Epithelial cell of esophagus (primary cell): ENCODE measurements at regions not wholly inside any gene's neighbourhood (a gene's known extent, or its start where the extent isn't known, plus 50 kb on each side); places are given as distances from the start of the nearest gene placed in this dataset.

Source experiments
- DNase-seq: peaks from one replicate; pipeline ENCODE4 v3.0.0; 2010; ENCODE audit warnings: low read depth
- H3K4me3 ChIP-seq: 2 replicates; pipeline ENCODE4 v1.5.1; 2011; ENCODE audit warnings: mild to moderate bottlenecking, low read length, control low read depth
- TF ChIP-seq, protein P1 (sequence below): IDR thresholded peaks from 2 replicates; pipeline ENCODE4 v1.5.1; 2011; ENCODE audit warnings: low read depth, mild to moderate bottlenecking, low read length, control low read depth, inconsistent platforms; ENCODE audit not compliant: insufficient read depth; ENCODE audit errors: missing control alignments

DNA sequence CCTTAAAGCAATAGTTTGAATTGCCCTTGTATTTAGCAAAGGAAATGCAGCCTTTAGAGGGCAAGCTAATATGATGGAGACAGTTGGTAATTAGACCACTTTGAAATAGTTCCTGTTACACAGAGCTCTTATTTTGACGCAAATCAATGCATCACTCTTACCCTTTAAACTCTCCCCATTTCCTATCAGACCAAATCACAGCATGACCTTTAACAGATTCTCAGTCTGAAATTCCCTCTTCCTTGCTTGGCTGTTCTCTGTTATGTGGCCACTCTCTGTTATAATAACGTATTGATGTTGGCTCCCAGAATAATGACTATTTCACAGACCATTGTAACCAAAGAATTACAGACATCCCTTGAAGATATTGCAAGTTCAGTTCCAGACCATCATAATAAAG lies 66.9 kb upstream of the NGF start:
- DNase-seq = no peak
- TF ChIP-seq, protein P1, sequence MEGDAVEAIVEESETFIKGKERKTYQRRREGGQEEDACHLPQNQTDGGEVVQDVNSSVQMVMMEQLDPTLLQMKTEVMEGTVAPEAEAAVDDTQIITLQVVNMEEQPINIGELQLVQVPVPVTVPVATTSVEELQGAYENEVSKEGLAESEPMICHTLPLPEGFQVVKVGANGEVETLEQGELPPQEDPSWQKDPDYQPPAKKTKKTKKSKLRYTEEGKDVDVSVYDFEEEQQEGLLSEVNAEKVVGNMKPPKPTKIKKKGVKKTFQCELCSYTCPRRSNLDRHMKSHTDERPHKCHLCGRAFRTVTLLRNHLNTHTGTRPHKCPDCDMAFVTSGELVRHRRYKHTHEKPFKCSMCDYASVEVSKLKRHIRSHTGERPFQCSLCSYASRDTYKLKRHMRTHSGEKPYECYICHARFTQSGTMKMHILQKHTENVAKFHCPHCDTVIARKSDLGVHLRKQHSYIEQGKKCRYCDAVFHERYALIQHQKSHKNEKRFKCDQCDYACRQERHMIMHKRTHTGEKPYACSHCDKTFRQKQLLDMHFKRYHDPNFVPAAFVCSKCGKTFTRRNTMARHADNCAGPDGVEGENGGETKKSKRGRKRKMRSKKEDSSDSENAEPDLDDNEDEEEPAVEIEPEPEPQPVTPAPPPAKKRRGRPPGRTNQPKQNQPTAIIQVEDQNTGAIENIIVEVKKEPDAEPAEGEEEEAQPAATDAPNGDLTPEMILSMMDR = no peak

DNA sequence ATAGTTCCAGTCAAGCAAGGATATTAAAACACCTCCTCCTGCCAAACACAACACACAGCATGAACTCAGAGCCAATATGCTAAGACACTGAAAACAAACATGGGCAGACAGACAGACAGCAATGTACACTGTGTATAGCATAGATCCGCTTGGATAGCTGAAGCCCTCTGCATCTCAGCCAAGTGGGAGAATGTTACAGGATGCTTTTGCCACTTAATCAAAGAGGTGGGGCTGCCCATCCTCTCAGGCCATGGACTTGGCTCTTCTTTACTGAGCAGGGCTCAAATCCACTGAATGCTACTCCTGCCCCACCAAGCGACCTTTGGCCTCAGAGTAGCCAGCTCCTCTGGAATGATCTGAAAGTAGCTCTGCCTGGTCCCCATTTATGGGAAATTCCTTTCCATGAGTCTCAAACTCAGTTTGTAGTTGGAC lies 64.7 kb upstream of the NGF start:
- TF ChIP-seq, protein P1 = no peak
- no peak overlapping the region for H3K4me3 ChIP-seq
- DNase-seq = no peak

More for the DNA sequence above, 66.9 kb upstream of the NGF start:
- H3K4me3 ChIP-seq = no peak overlapping the region

DNA sequence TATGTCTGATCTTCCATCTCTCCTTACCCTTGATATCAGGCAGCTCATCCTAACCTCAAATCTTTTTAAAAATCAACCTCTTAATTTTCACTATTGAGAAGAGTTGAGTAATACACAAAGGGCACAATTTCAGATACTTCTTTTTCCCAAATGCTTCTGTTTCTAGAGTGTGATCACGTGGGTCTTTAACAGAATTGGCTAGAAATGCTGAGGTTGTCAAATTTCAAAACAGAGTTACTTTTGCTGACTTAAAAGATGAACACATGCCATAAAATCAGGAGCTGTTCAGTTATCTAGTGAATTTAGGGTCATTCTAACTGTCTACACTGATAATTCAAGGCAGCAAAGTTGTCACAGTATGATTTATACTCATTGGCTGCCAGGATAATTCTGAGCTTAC lies 63.6 kb upstream of the NGF start:
- H3K4me3 ChIP-seq = no peak overlapping the region
- TF ChIP-seq, protein P1 = no peak
- DNase-seq = no peak

DNA sequence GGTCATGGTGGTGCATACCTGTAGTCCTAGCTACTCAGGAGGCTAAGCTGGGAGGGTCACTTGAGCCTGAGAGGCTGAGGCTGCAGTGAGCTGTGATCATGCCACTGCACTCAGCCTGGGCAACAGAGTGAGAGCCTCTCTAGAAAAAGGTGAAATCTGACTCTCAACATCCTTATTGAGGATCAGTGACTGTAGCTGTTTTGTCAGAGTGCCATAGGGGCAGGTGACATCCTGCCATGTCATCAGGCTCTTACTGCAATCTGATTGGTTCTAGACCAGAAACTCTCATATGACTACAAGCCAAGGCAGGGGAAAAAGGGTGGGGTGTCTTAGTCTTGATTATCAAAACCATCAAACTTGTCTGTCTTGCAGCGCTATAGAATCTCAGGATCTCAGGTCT lies 62.8 kb upstream of the NGF start:
- peak; percentile 59 for DNase-seq
- H3K4me3 ChIP-seq = no peak overlapping the region

DNA sequence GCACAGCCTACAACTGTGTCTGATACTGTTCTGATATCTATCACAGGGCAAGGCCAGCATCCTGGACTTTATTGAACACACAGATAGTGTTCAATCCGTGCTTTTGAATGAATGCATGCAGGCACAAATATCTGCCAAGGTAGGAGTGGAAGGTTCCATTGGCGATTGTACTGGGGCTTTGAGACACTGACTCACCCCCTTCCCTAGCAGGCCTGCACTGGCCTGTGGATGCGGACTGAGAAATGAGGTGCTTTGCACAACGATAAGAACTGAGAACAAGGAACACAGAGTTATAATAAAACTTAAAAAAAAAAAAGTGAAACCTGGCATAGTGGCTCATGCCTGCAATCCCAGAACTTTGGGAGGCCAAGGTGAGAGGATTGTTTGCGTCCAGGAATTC lies 62.4 kb upstream of the NGF start:
- no peak overlapping the region for H3K4me3 ChIP-seq
- TF ChIP-seq, protein P1 = no peak
- peak; percentile 82 for DNase-seq

More for the DNA sequence above, 62.8 kb upstream of the NGF start:
- TF ChIP-seq, protein P1 = no peak

DNA sequence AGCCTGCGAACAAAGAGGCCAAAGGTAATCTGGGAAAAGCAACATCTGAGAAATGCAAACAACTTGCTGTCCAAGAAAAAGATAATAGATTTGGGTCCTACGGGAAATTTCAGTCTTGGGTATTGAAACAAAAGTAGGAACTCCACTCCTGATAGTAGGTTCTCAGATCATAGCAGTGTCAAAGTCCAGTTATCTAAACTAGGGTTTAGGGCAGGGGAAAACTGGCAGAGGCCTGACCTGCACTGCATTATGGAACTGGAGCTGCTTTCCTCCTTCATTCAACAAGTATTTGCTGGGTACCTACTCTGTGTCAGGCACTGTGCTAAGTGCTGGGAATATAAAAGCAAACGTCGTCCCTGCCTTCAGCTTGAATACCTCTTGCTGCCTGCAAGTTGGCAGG lies 60.7 kb upstream of the NGF start:
- no peak overlapping the region for H3K4me3 ChIP-seq
- TF ChIP-seq, protein P1 = no peak
- no peak for DNase-seq
